ENCODE measurements at regions not wholly inside any gene's neighbourhood (a gene's known extent, or its start where the extent isn't known, plus 50 kb on each side); places are given as distances from the start of the nearest gene placed in this dataset.

DNA sequence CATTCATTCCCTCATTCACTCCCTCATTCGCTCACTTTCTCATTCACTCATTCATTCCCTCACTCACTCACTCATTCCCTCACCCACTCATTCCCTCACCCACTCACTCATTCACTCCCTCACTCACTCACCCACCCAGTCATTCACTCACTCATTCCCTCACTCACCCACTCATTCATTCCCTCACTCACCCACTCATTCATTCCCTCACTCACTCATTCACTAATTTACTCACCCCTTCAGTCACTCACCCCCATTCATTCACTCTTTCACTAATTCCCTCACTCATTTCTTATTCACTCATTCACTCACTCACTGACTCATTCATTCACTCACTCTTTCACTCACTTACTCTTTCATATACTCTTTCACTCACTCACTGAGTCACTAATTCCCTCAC lies 303.1 kb downstream of the C16orf95 start:
- TF ChIP-seq, protein P1, sequence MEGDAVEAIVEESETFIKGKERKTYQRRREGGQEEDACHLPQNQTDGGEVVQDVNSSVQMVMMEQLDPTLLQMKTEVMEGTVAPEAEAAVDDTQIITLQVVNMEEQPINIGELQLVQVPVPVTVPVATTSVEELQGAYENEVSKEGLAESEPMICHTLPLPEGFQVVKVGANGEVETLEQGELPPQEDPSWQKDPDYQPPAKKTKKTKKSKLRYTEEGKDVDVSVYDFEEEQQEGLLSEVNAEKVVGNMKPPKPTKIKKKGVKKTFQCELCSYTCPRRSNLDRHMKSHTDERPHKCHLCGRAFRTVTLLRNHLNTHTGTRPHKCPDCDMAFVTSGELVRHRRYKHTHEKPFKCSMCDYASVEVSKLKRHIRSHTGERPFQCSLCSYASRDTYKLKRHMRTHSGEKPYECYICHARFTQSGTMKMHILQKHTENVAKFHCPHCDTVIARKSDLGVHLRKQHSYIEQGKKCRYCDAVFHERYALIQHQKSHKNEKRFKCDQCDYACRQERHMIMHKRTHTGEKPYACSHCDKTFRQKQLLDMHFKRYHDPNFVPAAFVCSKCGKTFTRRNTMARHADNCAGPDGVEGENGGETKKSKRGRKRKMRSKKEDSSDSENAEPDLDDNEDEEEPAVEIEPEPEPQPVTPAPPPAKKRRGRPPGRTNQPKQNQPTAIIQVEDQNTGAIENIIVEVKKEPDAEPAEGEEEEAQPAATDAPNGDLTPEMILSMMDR (IDR thresholded peaks at IDR 0.05; ENCODE audit: low read depth, low read length, missing input control) = no peak
- no peak for TF ChIP-seq YY1 (IDR thresholded peaks at IDR 0.05)
- TF ChIP-seq RAD21 (IDR thresholded peaks at IDR 0.05) = no peak
- TF ChIP-seq, protein P2, sequence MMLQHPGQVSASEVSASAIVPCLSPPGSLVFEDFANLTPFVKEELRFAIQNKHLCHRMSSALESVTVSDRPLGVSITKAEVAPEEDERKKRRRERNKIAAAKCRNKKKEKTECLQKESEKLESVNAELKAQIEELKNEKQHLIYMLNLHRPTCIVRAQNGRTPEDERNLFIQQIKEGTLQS (IDR thresholded peaks at IDR 0.05) = no peak
- no peak for TF ChIP-seq NR2F2 (IDR thresholded peaks at IDR 0.05)
- TF ChIP-seq GABPA (IDR thresholded peaks at IDR 0.05 in 1 of 2, conservative IDR thresholded peaks at IDR 0.05 in 1 of 2) = no peak
- TF ChIP-seq, protein P3, sequence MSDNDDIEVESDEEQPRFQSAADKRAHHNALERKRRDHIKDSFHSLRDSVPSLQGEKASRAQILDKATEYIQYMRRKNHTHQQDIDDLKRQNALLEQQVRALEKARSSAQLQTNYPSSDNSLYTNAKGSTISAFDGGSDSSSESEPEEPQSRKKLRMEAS (IDR thresholded peaks at IDR 0.05) = no peak
- TF ChIP-seq, protein P4, sequence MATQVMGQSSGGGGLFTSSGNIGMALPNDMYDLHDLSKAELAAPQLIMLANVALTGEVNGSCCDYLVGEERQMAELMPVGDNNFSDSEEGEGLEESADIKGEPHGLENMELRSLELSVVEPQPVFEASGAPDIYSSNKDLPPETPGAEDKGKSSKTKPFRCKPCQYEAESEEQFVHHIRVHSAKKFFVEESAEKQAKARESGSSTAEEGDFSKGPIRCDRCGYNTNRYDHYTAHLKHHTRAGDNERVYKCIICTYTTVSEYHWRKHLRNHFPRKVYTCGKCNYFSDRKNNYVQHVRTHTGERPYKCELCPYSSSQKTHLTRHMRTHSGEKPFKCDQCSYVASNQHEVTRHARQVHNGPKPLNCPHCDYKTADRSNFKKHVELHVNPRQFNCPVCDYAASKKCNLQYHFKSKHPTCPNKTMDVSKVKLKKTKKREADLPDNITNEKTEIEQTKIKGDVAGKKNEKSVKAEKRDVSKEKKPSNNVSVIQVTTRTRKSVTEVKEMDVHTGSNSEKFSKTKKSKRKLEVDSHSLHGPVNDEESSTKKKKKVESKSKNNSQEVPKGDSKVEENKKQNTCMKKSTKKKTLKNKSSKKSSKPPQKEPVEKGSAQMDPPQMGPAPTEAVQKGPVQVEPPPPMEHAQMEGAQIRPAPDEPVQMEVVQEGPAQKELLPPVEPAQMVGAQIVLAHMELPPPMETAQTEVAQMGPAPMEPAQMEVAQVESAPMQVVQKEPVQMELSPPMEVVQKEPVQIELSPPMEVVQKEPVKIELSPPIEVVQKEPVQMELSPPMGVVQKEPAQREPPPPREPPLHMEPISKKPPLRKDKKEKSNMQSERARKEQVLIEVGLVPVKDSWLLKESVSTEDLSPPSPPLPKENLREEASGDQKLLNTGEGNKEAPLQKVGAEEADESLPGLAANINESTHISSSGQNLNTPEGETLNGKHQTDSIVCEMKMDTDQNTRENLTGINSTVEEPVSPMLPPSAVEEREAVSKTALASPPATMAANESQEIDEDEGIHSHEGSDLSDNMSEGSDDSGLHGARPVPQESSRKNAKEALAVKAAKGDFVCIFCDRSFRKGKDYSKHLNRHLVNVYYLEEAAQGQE (IDR thresholded peaks at IDR 0.05) = no peak
- no peak for TF ChIP-seq SP1 (IDR thresholded peaks at IDR 0.05)

Measured in liver (tissue), 3 donors.